ENCODE measurements at regions not wholly inside any gene's neighbourhood (a gene's known extent, or its start where the extent isn't known, plus 50 kb on each side); places are given as distances from the start of the nearest gene placed in this dataset.

GRCh38 chr6:14620522-14620921, 502.9 kb downstream of the CD83 start:
- TF ChIP-seq CTCF (IDR thresholded peaks at IDR 0.05) (no peak), POLR2A (IDR thresholded peaks at IDR 0.05; ENCODE audit: low read depth) (no peak)
